ENCODE measurements at regions not wholly inside any gene's neighbourhood (a gene's known extent, or its start where the extent isn't known, plus 50 kb on each side); places are given as distances from the start of the nearest gene placed in this dataset.

DNA sequence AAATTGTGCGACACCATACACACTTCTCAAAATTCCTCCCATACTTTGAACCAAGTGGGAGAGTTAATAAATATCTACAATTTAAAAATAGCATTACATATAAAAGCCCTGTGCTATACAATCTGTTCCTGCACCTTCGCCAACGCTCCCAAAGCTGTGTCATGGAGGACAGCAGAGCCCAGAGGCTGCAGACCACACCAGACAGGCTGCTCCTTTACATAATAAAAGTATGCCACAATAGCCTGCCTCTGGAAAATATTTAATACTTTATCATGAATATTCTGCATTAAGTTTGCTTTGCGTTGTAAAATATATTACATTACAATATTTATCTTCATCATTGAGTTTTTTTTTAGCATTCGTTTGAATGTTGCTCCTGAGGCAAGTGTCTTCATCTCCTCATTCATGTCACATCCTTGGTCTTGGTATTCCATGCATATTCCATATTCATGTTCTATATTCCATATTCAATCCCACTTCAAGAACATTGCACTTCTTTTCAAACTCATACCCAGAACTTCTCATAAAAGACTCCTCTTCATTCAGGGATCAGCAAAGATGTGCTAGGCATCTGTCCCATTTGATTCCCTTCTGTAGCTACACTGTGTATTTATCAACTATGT, 663.9 kb downstream of the POM121L12 start:
- no peak for DNase-seq (ENCODE audit: low read depth)

DNA sequence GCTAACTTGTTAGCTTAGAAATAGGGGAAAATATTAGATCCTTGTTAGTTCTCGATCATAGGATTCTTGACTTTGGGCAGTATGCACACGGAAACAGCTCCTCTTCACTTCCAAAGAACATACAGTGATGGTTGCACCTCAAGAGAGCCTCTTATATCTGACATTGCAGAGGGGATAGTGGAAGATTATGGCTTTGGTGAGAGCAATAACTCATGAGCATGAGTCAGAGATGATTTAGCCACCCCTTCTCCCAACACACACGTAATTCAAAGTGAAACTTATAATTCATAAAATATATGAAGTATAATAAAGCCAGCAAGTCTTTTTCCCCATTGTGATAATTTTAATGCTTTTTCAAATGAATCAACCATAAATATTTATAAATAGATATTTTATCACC, 683.7 kb downstream of the POM121L12 start:
- DNase-seq (ENCODE audit: low read depth): no peak

DNA sequence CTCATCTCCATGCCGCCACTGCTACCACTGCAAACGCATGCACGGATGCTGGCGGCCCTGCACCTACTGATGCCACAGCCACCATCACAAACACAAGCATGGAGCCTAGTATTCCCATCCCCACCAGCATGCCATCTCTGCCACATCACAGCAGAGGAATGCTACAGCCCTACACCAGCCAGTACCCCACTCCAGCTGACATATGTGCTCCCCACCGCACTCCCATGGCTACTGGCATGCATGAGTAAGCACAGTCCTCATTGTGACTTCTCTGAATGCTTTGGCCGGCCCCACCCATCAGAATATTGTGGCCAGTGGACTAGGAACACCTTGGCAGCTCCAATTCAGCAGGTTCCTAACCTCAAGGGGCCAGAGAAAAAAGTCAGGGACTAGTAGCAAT, 705.5 kb downstream of the POM121L12 start:
- DNase-seq (ENCODE audit: low read depth): no peak

DNA sequence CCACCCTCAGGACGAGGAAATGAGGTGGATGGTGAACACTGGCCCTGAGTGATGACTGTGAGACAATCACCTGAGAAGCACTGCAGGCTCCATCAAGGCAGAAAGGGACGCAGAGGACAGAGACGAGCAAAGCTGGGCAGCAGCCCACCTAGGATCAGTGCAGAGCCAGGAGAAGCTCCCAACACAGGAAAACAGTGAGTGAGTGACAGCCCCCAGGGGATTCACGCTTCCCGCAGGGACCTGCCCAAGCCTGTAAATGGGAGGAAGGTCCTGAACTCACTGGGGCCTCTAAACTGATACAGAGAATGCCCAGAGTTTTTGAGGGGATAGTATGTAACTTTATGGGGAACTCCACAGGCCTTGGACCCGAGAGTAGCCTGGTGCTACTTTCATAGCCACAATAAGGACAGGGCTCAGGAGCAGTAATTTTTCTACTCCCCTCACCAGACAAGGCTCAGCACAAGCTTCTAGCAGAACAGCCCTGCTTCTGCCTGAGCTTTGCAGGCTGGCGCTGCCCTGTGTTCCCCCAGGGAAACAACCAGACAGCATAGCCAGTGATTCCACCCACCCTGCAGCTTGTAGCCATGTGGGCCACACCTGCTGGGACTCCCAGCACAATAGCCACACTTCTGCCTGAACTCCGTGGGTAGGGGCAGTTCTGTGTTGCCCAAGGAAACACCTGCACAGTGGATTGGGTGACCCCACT, 708.4 kb downstream of the POM121L12 start:
- DNase-seq (ENCODE audit: low read depth): no peak

DNA sequence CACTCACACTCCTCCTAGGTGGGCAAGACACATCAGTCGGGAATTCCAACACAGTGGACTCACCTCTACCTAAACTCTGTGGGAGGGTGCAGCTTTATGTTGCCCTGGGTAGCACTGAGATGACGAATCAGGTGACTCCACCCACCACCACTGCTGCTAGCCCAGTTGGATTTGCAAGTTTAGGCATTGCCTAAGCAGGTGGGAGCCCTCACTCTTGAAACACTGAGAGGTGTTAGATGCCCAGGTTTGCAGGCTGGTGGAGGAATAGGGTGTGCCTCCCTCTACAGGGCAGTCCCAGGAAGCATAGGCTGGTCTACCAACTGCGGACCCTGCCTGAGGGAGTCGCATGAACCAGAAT, 708.9 kb downstream of the POM121L12 start:
- DNase-seq (ENCODE audit: low read depth): no peak

DNA sequence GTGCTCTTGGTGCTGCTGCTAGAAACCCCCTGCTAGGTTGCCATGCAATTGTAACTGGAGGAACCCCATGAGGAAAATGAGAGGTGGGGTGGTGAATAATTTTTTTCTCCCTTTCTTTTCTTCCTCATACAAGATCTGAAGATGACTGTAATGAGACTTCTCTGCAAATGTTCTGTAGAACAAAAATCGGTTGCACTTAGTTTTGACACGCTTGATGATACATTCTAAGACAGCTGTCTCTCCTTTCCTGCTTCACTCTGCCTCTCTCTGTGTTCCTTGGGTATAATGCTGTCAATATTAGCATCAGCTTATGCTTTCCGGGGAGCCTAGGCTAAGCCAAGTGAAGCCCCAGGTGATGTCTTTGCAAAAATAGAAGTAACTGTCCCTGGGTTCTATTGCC, 721.5 kb downstream of the POM121L12 start:
- DNase-seq (ENCODE audit: low read depth): no peak

DNA sequence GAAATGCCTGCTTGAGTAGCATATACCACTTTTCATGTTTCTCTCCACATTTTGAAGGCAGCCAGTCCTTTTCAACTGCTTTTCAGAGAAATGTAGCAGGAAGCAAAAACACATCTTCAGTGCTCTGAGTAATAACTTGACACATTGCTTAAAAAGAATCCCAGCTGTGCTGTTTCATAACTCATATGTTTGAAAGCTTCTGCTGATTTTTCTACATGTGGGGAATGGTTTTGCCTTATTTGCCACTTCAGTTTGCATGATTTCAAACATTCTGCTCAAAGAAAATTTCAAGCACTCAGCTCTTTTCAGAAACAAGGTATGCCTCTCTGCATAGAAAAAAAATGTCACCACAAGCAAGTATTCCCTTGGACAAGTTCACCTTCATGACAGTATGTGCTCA, 732.8 kb downstream of the POM121L12 start:
- DNase-seq (ENCODE audit: low read depth): no peak

DNA sequence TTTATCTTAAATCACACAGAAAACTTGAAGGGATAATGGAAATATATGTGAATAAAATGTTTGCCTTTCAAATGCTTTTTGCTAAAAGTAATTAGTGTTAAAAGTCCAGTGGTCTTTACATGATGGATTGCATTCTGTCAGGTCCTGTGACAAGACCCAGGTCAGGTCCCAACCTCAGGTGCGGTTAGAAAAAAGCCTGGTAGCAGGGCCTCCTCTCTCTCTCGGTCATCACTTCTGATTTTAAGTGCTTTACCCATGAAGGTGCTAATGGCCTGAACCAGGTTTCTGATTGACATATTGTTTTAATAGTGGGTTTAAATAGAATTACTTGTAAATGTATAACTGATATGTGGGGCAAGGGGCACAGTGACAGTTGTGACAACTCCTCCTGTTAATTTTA, 736.3 kb downstream of the POM121L12 start:
- no peak for DNase-seq (ENCODE audit: low read depth)

DNA sequence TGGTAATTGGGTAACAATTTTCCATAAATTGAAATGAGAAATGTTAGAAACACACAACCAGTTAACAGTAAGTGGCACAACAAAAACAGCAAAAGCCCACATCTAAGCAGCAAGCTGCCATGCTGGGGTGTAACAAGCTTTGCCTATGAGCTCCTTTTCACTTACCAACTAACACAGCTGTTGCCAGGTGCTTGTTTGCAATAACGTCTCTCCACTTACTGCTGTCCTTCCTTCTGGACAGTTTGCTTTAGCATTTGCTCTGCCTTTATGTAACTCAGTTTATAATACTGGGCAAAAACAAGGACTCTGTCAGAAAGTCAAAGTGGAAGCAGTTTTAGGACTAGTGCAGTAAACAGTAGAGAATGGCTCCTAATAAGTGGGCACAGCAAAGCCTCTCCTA, 740.9 kb downstream of the POM121L12 start:
- no peak for DNase-seq (ENCODE audit: low read depth)

DNA sequence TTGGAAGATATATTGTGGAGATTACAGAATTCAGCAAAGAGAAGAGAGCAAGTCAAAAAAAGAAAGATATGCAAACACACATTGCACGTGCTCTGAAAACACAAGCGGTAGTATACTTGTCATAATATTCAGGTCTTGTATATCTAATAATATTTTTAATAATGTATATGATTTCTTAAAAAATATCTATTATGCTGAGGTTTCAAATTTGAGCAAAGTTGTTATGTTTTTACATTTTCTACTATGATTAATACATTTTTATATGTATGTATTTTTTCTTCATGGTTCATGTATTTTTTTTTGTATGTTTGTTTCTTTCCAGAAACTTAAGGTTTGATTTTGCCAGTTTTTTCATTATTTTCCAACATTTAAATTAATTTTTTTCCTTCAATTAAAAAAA, 752.4 kb upstream of the VSTM2A start:
- DNase-seq (ENCODE audit: low read depth): no peak

DNA sequence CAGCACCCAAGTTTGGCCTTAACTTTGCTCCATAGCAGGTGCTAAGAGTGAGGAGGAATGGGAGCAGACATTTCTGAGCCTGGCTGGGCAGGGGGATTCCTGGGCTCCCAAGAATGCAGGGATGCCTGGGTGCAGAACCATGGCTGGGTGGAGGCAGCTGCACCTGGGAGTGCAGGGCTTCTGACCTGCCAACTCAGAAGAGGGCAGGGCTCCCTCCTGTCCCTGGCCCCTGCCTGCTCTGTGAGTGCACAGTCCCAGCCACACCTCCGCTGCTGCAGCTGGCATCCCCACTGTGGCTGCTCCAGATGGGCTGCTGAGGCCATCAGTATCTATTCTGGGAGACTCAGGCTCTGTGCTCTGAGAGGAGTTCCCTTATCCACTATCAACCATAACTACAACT, 747.4 kb upstream of the VSTM2A start:
- no peak for DNase-seq (ENCODE audit: low read depth)

DNA sequence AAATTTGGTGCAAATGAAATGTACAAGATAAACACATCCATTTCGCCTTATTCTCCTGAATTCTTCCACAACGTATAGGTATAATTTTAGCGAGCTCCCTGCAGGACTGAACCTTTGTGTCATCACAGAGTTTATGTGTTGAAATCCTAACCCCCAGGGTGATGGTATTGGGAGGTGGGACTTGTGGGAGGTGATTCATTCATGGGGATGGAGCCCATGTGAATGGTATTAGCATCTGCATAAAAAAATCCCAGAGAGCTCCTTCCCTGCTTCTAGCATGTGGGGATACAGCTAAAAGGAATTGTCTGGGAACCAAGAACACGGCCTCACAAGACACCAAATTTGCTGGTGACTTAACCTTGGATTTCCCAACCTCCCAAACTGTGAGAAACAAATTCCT, 741.4 kb upstream of the VSTM2A start:
- no peak for DNase-seq (ENCODE audit: low read depth)

DNA sequence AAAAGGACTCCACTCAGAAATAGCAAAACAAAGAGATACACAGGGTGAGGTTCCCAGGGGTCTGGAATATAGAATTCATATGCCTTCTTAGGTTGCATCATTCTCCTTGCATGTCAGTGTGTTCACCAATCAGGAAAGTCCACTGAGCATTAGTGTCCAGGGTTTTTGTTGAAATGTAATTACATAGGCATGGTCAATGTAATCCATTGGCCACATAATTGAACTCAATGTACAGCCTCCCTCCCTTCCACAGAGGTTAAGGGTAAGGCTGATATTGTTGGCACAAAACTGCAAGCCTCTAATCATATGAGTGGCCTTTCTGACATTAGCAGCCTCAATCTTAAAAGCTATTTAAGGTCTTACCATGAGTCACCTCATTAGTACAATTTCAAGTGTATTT, 736.1 kb upstream of the VSTM2A start:
- DNase-seq (ENCODE audit: low read depth): no peak

DNA sequence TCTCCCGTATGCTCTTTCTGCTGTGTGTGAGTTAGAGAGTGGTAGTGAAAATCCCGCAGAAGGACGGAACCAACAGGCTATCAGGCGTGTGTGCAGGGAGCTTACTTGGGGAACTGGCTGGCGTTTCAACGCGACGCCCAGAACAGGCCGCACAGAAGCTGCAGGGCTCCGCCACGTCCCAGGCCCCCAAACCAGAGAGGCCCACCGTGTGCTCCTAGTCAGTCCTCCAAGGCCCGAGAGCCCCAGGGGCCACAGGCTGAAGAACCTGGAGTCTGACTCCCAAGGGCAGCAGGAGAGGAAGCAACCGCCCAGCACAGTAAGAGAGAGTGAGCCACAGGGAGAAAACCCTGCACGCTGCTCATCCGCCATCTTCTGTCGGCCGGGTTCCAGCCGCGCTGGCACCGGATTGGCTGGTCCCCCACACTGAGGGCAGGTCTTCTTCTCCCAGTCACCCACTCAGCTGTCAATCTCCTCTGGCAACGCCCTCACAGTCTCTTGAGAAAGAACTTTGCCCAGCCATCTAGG, 730.6 kb upstream of the VSTM2A start:
- no peak for DNase-seq (ENCODE audit: low read depth)

DNA sequence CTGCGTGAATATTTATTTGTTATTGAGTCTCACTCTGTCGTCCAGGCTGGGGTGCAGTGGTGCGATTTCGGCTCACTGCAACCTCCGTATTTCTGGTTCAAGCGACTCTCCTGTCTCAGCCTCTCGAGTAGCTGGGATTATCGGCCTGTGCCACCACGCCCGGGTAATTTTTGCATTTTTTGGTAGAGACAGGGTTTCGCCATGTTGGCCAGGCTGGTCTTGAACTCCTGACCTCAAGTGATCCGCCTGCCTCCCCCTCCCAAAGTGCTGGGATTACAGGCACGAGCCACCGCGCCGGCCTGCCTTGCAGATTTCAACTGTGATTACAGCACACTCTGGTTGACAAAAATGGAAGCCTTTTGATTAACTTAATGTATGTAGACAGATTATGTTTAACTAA, 730.0 kb upstream of the VSTM2A start:
- DNase-seq (ENCODE audit: low read depth): no peak

DNA sequence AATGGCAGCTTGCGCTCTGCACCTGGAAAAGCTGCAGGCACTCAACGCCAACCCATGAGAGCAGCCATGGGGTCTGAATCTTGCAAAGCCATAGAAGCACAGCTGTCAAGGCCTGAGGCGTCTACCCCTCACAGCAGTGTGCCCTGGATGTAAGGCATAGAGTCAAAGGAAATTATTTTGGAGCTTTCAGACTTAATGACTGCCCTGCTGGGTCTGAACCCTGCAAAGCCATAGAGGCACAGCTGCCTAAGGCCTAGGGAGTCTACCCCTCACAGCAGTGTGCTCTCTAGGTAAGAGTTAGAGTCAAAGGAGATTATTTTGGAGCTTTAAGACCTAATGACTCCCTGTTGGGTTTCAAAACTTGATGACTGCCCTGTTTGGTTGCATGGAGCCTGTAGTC, 706.9 kb upstream of the VSTM2A start:
- no peak for DNase-seq (ENCODE audit: low read depth)

DNA sequence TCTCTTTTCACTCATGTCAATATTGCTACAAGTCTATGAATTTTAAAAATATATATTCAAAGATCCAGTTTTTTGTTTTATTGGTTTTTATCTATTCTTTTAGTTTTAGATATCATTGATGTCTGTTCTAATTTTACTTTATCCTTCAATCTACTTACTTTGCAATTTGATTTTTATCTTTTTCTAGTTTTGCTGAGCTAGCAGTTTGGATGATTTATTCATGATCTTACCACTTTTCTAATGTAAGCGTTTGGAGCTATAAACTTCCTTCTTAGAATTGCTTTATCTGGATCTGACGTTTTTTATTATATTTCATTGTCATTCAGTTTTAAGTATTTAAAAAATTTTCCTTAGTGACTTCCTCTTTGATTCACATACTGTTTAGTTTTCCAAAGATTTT, 664.5 kb upstream of the VSTM2A start:
- DNase-seq (ENCODE audit: low read depth): no peak

DNA sequence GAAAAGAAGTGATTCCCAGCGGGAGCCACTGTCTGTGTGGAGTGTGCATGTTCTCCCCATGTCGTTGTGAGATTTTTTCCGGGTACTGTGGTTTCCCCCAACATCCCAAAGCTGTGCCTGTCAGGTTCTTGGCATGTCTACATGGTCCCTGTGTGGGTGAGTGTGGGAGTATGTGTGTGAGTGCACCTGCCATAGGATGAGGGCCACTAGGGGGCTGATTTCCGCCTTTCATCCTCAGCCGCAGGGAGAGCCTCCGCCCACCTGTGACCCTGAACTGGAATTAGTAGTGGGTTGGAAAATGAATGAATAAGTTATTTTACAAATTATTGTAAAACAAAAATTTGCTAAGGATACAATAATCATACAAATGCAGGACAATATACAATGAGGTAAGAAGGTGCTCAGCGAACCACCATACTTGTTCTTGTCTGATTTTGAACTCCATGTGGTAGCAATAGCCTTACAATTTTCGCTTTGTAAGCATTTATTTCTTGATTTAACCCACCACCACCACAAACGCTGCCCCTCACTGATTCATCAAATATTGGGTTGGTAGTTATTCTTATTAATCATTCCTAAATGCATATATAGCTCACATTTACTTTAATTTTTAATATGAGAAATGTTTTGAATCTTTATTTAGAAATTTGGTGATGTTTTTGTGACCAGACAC, 641.2 kb upstream of the VSTM2A start:
- no peak for DNase-seq (ENCODE audit: low read depth)

DNA sequence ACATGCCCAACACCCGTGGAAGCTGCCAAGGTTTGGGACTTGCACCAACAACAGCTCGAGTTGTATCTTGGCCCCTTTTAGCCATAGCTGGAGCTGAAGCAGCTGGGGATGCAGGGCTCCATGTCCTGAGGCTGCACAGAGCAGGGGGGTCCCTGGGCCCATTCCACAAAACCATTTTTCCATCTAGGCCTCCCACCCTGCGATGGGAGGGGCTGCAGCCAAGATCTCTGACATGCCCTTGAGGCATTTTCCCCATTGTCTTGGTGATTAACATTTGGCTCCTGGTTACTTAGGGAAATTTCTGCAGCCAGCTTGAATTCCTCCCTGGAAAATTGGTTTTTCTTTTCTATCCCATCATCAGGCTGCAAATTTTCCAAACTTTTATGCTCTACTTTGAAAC, 637.8 kb upstream of the VSTM2A start:
- no peak for DNase-seq (ENCODE audit: low read depth)

DNA sequence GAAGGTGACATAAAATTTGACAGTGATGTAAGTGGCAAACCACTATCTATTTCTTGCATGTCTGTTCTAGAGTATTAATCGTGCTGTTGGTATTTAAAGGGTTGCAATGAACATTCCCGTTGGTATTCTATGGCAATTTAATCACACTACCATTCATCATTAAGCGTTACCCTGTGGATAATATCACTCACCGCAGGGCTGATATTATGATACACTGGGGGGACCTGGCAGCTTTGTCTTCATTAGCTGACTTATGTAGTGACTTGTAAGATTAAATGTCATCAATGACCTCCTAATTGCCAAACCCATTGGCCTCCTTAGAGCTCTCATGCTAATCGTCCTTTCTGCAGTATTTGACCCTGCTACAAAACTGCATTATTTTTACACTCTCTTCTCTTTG, 624.5 kb upstream of the VSTM2A start:
- DNase-seq (ENCODE audit: low read depth): no peak

DNA sequence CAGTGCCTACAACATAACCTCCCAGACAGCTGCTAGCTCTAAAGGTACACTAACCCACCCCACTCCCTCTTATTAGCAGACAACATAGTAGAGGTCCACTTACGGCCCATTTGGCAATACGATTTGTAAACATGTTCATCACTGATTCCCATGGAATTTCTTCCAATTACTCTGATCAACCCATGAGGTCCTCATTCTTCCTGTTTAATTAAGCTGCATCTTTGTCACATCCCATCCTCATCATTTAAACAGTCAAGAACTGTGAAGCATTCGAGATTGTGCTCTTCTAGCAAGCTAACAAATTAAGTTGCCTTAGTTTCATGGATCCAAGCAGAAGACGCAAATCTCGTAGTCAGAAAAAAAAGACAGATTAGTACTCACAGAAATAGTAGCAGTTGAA, 622.2 kb upstream of the VSTM2A start:
- no peak for DNase-seq (ENCODE audit: low read depth)

DNA sequence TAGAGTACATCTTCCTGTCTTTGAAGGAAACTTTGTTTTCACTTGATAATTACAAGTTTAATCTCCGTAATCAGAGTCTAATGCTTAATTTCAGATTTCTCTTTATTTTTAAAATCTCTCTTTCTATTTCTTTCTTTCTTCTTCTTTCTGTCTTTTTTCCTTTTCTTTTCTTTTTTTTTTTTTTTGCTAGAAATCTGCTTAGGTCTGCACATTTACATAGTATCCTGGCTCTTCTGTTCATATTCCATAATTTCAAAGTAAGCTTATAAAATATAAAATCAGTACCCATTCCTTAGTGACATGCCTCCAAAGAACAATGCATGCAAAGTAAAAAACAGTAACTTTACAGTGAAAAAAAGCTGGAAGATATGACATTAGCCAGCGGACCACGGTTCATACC, 601.7 kb upstream of the VSTM2A start:
- no peak for DNase-seq (ENCODE audit: low read depth)

DNA sequence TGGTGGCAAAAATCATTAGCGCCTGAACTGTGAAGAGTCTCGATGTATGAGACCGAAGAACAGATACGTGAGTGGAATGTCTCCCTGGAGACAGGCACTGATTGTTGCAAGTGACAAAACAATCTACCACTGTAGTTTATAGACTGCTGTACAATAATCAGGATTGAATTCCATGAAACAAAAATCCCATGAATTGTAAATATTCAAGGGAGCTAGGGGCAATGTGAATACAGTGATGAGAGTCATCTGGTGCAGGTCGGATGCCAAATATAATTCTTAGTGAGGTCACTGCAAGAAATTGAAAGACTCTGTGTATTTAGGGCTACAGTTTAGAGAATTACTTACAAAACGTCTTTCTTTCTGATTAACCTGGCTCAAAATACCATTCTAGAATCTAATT, 594.4 kb upstream of the VSTM2A start:
- no peak for DNase-seq (ENCODE audit: low read depth)

DNA sequence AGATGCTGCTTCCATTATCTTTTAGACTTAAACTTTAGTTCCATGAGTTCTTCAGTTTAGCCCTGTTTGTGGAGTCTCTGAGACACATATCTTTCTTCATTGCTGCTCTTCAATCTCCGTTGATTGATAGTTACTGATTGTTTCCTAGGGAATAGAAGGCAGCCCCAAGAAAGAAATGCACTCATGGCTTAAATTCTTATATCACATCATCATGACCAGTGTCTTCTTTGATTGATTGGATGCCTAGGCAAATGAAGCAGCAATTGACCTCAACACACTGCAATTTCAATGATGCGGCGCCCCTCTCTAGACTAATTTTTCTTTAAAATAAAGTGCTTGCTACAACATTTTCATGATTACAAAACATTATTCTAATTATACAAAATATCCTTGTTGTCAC, 576.5 kb upstream of the VSTM2A start:
- no peak for DNase-seq (ENCODE audit: low read depth)
